ENCODE measurements at regions not wholly inside any gene's neighbourhood (a gene's known extent, or its start where the extent isn't known, plus 50 kb on each side); places are given as distances from the start of the nearest gene placed in this dataset.

GRCh38 chr3:79930196-79930595 is 162.4 kb upstream of the ROBO1 start (continued):
- TF ChIP-seq FOXO4 (CRISPR knock-in tag; IDR thresholded peaks at IDR 0.05) (no peak), KLF10 (CRISPR knock-in tag; IDR thresholded peaks at IDR 0.05) (no peak)

- ChIA-PET POLR2A (no interaction called here), CTCF (ENCODE audit: low intra/inter-chr PET ratio) (no interaction called here)
- in situ Hi-C loops (cut with MboI) (no loop called here), intact Hi-C loops (cut with micrococcal nuclease) (no loop called here)
- no peaks in the 10 kb centered on the region for H3K36me3 ChIP-seq (ENCODE audit: control insufficient read depth, insufficient read depth, low read length)
- no peak for ATAC-seq
- H3K79me2 ChIP-seq (ENCODE audit: control insufficient read depth, insufficient read depth, low read length) = no peaks in the 10 kb centered on the region
- no peak for FAIRE-seq
- no peaks in the 10 kb centered on the region for H4K20me1 ChIP-seq (replicated peaks; ENCODE audit: control insufficient read depth, insufficient read depth, low read length)
- H3K9me3 ChIP-seq (replicated peaks; ENCODE audit: control insufficient read depth, insufficient read depth, low read depth, low read length) = no peaks in the 10 kb centered on the region
- H3K27ac ChIP-seq (ENCODE audit: extremely low read depth, low read depth, low read length) = no peak overlapping the region
- BruUV-seq (replicated peaks) = no TSS peak
- H3K9ac ChIP-seq (ENCODE audit: insufficient read depth in 1 of 2, low read depth in 2 of 2, low read length in 2 of 2) = no peak overlapping the region
- H3K4me3 ChIP-seq = no peak overlapping the region
- 5% methylated on average over 4 of the region's 4 CpGs for whole genome bisulfite sequencing (ENCODE audit: insufficient coverage, low coverage, missing lambda C conversion rate)
- no peaks in the 10 kb centered on the region for H3K9me1 ChIP-seq (ENCODE audit: control insufficient read depth, insufficient read depth, low read length)
- H3K27me3 ChIP-seq (ENCODE audit: control insufficient read depth in 2 of 2, insufficient read depth in 2 of 2, low read length in 2 of 2) = no peaks in the 10 kb centered on the region
- DNase-seq (ENCODE audit: extremely low read depth in 1 of 4, low spot score in 3 of 4) = no peak
- no peak overlapping the region for H2AFZ ChIP-seq (ENCODE audit: low read depth, low read length)
- no peaks in the 10 kb centered on the region for H3K4me1 ChIP-seq (replicated peaks in 1 of 2; ENCODE audit: control insufficient read depth in 2 of 2, insufficient read depth in 2 of 2, low read length in 2 of 2)
- H3K4me2 ChIP-seq (ENCODE audit: insufficient read depth, low read length) = no peak overlapping the region
- TF ChIP-seq ID3 (CRISPR knock-in tag; IDR thresholded peaks at IDR 0.05) = no peak
- no peak for TF ChIP-seq ID3 (tag; IDR thresholded peaks at IDR 0.05)
- TF ChIP-seq CBX1 (IDR thresholded peaks at IDR 0.05; ENCODE audit: low read depth) = no peak
- no peak for TF ChIP-seq HSF4 (CRISPR knock-in tag; IDR thresholded peaks at IDR 0.05; ENCODE audit: borderline replicate concordance)
- TF ChIP-seq ZFX (CRISPR knock-in tag; IDR thresholded peaks at IDR 0.05) = no peak
- no peak for TF ChIP-seq ZNF239 (CRISPR knock-in tag; IDR thresholded peaks at IDR 0.05)
- TF ChIP-seq ZNF407 (IDR thresholded peaks at IDR 0.05; ENCODE audit: low read depth) = no peak
- TF ChIP-seq POU5F1 (IDR thresholded peaks at IDR 0.05; ENCODE audit: borderline replicate concordance, low read depth, low read length, partially characterized antibody) = no peak
- TF ChIP-seq CHCHD3 (CRISPR knock-in tag; IDR thresholded peaks at IDR 0.05) = no peak
Observed at GRCh38 chr3:79928687-79929408, 161.1 kb upstream of the ROBO1 start.

Measured in K562 (cell line).